ENCODE measurements at regions not wholly inside any gene's neighbourhood (a gene's known extent, or its start where the extent isn't known, plus 50 kb on each side); places are given as distances from the start of the nearest gene placed in this dataset.
"Not testable (repeated sequence)": the region's sequence is repeated elsewhere in the genome, so short reads cannot be mapped to it uniquely, and the experiment has no call there.

DNA sequence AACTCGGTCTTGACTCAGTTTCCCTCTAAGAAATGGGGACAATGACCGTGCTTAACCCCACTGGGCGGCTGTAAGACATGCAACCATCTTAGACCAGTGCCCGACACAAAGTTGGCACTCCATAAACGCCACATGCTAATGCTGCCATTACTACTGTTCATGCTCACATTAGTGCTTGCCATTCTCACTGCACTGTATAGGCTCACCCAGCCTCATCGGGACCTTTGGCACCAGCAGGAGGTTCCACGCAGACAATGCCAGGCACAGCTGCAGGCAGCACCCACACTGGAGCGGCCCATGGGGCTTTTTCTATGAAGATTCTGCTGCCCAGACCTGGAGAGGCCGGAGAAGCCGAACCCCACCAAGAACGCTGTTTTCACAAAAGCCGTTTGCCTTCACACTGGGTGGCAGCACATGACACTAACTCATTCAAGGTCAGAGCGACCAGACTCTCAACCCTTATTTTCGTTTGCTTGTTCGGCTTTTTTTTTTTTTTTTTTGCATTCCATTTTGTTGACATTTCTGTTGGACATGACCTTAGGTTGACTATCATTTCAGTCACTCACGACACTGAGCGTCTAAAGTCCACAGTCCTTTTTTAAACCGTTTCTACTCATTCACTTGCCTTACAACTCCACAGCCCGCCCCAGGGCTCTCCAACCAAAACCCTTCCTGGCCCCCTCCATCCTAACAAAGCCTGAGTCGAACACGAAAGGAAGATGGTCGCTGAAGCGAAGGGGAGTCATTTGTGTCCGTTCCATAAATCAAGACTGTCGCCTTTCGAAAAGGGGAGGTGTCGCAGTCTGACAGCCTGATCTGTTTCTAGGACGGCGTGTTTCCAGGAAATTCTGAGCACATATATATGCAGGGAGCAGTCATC is 124.4 kb upstream of the RNF32 start:
- ATAC-seq (no peak), DNase-seq (no peak)

DNA sequence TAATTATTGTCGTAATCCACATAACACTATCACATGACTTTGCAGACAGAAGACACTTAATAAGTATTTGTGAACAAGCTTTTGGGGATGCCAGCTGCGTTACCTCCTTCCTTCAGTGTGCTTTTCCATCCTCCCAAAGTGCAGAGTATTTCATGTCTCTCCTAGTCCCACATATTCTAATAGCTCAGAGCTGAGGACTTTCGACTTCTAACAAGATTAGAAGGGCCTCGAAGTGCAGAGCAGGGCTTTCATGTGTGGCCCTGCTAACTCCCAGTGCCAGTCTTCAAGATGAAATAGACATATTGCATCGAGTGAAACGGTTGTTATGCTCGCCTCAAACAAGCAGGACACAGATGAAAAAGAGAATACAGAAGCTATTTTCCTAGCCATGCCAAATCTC is 125.7 kb upstream of the RNF32 start:
- ATAC-seq = no peak
- no peak for DNase-seq

DNA sequence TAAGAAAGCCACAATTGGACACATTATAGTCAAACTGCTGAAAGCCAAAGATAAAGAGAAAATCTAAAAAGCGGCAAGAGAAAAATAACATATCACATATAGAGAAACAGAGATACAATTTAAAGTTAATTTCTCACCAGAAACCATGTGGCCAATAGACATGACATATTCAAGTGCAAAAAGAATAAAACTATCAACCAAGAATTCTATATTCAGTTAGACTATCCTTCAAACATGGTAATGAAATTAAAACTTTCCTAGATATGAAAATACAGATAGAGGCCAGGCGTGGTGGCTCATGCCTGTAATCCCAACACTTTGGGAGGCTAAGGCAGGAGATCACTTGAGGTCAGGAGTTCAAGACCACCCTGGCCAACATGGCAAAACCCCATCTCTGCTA is 129.1 kb upstream of the RNF32 start:
- ATAC-seq (no peak), DNase-seq (no peak)

DNA sequence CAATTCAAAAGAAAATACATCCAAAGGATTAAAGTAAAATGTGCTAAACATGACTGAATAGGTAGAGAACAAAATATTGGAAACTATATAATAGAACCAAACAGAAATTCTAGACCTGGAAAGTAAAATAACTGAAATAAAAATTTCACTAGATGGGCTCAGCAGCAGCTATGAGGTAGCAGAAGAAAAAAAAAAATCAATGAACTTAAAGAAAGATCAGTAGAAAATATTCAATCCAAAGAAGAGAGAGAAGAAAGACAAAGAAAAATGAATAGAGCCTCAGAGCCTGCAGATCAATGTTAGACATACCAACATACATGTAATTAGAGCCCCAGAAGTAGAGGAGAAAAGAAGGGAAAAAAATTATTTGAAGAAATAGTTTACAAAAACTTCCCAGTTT is 129.6 kb upstream of the RNF32 start:
- no peak for ATAC-seq
- no peak for DNase-seq

DNA sequence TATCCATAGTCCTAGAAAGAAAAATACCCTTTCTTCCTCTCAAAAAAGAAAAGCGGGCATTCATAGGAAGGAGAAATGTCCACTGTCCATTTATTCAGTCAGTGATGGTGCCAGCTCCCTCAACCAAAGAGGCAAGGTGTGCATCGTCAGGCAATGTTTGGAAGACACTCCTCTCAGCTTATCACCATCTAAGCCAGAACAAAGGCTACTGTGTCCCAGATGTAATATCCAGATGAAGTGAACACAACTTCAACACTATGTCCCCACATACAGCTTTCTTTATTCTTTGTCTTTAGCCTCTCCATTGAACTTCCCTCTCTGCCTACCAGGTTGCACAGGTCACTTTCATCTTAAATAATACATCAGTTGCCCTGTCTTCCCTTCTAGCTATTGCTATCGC is 131.4 kb upstream of the RNF32 start:
- DNase-seq (no peak), ATAC-seq (no peak)

DNA sequence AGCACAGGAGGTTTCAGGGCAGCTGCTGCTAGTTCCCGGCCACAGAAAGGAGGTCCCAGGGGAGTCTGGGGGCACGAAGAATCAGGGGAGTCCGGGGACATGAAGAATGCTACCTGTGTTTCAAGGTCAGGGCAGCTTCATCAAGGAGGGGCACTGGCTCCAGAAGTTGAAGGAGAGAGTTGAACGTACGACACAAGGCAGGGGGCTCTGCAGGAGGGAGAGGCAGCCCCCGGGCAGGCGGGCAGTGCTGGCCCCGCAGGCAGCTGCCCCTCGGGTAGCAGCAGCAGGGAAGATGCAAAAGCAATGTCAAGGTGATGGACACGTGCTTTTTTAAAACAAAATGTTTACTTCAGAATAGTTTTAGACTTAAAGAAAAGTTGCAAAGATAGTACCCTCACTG is 134.7 kb upstream of the RNF32 start:
- no peak for DNase-seq
- no peak for ATAC-seq

DNA sequence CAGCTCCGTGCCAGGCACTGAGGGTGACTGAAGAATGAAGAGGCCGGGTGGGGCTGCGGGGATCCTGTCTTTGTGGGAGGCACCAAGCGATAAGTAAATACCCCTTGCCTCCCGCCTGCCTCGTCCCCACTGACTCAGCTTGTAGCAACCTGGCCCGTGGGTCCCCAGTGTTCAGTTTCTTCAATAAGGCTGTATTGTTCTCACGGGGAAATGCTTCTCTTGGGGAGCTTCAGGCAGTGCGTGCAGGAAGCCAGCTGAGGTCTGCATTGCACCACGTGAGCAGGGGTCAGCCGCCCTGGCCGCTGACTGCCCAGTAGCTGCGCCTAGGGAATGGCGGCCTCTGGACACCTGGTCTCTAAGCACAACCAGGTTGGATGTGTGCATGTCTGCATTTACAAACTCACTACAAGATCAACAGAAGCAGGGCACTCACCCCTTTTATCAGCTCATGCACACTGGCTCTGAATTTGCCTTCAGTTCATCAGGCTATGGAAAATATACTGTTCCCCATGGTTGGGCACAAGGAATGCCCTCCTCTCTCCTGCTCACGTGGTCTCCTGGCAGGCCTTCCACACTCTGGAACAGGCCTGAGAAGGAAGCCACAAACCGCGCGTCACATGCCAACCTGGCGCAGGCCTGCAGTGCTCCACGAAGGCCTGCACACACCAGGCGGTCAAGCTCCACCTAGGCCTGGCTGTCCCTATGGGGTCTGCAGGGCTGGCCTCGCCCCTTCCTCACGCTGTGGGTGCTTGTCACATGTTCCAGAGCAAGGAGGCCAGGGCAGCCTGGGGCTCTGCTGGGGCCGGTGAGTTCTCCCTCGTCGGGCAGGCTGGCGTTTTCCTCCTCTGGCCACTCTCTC is 135.7 kb upstream of the RNF32 start:
- ATAC-seq = no peak
- DNase-seq = no peak

DNA sequence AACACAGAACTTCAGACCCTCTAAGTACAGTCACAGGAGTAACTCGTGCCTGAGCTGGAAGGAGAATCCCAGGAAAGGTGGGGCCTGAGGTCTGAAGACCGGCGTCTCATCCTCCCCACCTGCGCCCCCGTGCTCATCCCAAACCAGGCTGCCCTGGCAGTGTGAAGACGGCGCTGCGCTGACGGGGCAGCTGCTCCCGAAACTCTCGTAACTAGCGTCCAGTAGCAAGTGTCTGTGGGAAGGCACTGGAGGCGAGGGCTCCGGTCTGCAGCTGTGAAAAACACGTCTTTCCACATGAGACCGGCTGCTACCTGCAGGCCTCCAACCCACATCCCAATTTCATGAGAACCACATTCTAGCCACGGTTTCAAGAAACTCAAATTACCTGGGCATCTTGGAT is 136.6 kb upstream of the RNF32 start:
- DNase-seq (no peak), ATAC-seq (no peak)

DNA sequence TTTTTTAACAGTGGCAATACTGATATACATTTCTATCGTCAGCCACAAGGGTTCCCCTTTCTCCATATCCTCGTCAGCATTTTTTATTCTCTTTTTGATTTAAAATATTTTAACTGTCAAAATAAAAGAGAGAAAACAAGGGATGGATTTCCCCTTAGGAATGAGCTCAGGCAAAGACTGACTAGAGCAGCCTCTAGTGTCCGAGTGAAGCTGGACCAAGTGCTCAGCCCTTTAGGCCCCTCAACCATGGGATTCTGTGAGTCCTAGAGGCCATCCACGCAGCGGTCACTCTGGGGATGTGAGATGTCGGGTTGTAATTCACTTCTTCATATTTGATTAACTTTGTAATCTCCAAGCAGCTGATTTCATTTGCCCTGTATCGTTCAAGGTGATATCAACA is 137.4 kb upstream of the RNF32 start:
- ATAC-seq (no peak), DNase-seq (no peak)

DNA sequence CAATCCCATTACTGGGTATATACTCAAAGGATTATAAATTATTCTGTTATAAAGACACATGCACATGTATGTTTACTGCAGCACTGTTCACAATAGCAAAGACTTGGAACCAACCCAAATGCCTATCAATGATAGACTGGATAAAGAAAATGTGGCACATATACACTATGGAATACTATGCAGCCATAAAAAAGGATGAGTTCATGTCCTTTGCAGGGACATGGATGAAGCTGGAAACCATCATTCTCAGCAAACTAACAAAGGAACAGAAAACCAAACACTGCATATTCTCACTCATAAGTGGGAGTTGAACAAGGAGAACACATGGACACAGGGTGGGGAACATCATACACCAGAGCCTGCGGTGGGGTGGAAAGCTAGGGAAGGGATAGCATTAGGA is 138.8 kb upstream of the RNF32 start:
- ATAC-seq, DNase-seq: not testable (repeated sequence)

DNA sequence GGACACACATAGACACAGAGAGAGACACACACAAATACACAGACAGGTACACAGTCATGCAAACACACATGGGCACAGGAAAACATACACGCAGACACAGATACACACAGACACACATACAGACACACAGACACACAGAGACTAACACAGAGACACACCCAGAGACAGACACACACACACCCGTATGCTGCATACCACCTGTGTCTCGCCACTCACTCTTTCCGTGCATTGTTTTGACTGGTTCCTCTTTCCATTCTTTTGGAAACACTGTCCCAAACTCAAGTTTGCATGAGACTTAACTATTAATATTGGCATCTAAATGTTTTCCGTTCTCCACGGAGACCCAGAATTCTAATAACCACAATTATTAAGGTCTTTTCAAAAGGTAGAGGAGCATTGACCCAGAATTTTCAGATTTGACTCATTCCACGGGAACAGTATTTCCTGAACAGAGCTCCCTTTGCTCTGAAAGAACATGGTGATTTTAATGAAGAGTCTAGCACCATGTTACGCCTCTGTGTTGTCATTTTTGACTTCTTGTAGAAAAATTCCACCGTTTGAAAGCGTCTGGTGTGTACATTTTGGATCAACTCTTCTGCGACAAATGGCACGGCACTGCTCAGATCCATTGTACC is 141.2 kb upstream of the RNF32 start:
- no peak for ATAC-seq
- DNase-seq = no peak

DNA sequence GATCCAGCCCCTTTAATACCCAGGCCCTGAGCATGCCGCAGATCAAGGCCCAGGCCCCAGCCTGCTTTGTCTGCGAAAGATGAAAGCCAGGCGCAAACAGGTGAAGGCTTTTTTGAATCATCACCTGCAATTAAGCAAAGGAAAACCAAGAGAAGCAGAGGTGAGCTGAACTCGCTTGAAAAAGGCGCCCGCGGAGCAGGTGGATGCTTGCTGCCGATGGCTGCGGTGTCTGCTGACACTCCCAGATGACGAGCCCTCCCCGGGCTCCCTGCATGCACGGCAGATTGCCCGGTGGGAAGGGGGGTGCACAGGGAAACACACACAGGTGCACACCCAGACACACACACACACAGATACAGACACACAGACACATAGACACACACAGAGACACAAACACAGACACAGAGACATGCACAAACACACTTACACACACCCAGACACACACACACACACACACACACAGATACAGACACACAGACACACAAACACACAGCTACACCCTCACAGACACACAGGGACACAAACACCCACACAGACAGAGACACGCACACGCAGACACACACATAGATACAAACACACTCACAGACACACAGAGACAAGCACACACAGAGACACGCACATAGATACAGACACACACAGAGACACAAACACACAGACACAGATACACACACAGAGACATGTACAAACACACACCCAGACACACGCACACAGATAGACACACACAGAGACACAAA is 142.6 kb upstream of the RNF32 start:
- no peak for ATAC-seq
- no peak for DNase-seq

DNA sequence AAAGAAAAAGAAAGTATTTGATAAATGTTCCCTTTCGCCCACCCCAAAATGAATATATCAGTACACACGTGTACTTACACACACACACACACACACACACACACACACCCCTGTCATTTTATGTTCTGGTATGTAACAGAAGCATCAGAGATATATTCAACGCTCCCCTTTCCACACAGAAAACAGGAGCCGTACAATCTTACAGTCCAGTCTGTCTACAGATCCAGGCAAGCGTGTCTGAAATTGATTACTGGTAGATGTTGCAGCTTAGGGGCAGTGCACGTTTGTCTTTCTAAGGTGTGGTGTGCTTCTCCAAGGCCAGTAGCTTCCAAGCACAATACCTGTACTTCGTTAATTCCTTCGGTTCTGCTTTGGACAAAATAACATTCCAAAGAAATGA is 143.7 kb upstream of the RNF32 start:
- DNase-seq (no peak), ATAC-seq (no peak)

DNA sequence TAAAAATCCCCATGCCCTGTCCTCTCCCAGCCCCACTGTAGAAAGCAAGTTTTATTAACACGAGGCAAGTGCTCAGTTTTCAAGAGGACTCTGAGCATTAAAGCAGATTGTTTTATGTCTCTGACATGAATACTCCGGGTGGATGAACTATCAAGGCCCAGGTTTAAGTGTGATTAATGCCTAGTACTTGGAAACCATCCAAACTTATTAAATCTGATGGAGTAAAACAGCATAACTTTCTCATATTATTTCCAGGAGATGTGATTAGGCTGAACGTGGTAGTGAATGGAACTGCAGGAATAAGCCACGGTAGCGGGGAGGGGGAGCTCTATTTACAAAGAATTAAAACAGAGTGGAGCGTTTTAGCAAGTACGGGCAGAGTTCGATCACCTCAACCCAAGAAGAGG is 144.2 kb upstream of the RNF32 start:
- no peak for ATAC-seq
- no peak for DNase-seq

DNA sequence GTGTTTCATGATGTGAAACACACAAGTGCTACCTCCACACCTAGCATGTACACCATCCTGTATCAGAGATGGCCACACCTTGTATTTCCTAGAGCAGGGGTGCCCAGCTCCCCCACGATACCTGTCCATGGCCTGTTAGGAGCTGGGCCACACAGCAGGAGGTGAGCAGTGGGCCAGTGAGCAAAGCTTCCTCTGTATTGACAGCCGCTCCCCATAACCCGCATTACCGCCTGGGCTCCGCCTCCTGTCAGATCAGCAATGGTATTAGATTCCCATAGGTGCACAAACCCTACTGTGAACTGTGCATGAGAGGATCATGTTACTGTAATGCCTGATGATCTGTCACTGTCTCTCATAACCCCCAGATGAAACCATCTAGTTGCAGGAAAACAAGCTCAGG is 145.6 kb upstream of the RNF32 start:
- DNase-seq (no peak), ATAC-seq (no peak)

DNA sequence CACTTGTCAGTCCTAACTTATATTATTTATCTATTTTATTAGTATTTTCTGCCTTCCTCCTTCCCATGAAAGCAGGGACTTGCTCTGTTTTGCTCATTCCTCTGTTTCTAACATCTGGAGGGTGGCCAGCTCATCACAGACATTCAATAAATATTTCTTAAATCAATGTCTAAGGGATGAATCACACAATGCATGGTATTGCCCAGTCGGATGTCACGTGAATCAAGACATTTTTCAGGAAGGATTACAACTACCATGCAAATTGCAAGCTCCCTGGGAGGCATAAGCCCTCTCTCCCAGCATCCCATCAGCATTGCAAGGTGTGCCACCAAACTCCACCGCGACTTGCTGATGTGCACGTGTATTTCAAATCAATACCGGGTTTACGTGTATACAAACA is 146.6 kb upstream of the RNF32 start:
- ATAC-seq (no peak), DNase-seq (no peak)

DNA sequence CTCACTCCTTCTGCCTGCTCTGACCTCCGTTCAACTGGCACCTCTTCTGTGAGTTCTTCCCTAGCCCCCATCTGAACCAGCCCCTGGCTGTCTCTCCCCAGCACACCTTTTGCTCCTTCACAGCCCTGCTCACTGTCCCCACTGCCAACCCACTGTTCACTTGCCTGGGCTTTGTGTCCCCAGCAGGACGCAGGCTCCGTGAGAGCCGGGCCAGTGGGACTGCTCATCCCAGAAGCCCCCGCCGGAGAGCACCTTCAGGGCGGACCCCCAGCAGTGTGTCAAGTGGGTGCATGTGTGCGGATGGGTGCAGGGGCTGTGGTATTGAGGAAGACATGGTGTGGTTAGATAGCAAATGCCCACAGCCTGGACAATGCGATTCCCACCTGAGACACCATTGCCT is 148.4 kb upstream of the RNF32 start:
- DNase-seq = no peak
- ATAC-seq = no peak

DNA sequence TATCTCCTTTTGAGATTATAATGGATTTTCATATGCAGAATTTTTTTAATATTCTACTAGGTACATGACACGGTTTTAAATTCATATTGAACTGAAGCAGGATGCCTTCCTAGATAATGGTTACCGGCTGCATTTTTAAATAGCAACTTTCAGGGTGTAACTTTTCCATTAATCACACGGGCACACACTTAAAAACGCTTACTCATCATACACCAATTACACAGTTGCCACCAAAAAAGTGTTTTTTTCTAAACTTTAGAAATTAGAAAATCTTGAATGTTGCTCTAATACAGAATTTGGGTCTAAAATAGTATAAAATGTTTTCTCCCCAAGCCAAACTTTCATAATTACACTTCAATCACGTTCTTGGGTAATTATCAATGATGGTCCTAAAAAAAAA is 149.1 kb upstream of the RNF32 start:
- DNase-seq (no peak), ATAC-seq (no peak)

DNA sequence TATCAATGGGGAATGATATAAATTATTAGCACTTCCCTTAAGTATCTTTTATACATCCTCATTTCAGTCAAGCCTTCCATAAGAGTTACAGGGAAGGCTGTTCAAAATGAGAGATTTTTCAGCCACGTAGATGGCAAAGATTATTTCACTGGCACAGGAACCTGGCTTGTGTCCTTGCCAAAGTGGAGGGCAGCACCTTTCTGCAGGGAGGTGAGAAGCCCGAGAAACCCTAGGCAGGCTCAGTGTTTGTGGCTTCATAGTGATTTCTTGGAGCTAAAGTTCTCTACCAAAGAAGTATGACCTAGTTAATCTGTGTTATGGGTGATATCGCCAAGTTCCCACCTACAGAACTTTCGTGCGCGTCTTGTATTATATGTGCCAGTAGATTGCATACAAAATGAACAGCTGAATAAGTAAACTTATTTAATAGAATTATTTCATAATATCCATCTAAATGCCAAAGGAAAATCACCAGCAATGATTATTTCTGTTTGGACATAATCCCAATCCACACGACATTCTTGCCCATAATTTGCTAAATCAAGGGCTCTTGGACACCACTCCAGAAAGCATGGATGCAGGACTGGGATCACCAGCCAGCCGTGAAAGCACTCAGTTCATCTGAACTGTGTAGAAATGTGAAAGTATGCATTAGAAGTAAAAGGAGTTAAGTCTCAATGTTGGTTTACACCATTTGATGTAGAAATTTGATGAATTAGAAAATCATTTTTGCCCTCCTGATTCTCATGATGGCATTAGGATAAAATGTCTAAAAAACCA is 150.4 kb upstream of the RNF32 start:
- no peak for ATAC-seq
- no peak for DNase-seq

DNA sequence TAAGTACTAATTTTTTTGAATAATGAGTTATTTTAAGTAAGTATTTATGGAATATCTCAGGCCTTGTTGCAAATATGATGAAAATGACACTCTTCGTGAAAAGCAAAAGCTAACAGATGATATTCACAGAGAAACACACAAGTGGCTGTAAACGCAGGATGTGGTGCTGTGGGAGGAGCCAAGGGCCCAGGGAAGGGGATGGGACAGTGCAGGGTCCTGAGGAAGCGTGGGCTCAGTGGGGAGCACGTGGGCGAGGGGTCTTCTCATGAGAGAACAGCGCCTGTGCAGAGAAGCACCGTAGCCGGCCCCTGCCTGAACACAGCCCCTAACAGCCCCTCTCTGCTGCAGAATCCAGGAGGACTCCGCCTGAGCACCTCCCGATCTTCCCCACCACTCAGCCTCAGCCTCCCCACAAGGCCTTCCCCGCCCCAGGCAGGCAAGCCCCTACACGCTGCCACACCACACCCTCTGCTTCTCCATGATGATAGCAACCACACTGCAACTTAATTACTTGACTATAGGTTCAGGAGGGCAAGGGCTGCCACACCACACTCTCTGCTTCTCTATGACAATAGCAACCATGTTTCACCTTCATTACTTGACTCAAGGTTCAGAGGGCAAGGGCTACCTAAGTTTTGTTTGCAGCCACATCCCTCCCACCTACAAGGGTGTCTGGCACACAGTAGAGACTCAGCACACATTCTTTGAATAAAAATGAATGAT is 152.6 kb upstream of the RNF32 start:
- no peak for ATAC-seq
- no peak for DNase-seq

DNA sequence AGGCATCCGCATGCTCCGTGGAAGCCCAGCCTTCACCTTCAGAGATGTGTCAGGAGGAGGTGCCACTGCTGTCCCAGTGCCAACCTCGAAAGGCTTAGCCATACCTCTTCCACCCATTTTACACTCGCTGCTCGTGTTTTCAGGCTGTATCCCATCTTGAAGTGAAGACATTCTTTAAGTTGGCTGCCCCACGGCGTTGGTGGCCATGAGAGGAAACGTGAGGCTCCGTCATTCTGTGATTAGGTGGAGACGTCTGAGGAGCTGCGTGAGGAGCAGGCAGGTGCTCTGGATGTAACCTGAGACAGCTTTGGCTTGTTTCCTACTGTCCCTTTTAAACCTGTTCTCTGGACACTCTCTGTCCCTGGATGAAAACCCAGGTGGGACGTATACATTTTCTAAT is 159.9 kb upstream of the RNF32 start:
- no peak for ATAC-seq
- no peak for DNase-seq

Data from stimulated activated naive CD8-positive, alpha-beta T cell treated with anti-CD3 and anti-CD28 coated beads, Interleukin-15, Interleukin-2, amounts not matched to agents 100 U/mL and 50 U/mL, for 24 hours (primary cell).